Left ventricle myocardium inferior (tissue), 1 donor: ENCODE measurements at regions not wholly inside any gene's neighbourhood (a gene's known extent, or its start where the extent isn't known, plus 50 kb on each side); places are given as distances from the start of the nearest gene placed in this dataset.

Source experiments
- DNase-seq: peaks from one replicate; pipeline ENCODE4 v3.0.0-alpha.2; 2020
- H3K27ac ChIP-seq: fragments of 200-600 bp; replicated peaks from 2 replicates; pipeline ENCODE4 v1.8.0; 2021
- H3K27me3 ChIP-seq: fragments of 200-600 bp; 2 replicates; pipeline ENCODE4 v1.8.0; 2021; ENCODE audit warnings: low read depth
- H3K36me3 ChIP-seq: fragments of 200-600 bp; 2 replicates; pipeline ENCODE4 v1.8.0; 2021
- H3K4me1 ChIP-seq: fragments of 200-600 bp; 2 replicates; pipeline ENCODE4 v1.8.0; 2021
- H3K4me3 ChIP-seq: fragments of 200-600 bp; 2 replicates; pipeline ENCODE4 v1.8.0; 2021; ENCODE audit warnings: mild to moderate bottlenecking, moderate library complexity
- H3K9me3 ChIP-seq: fragments of 200-600 bp; replicated peaks from 2 replicates; pipeline ENCODE4 v1.8.0; 2021
- CTCF ChIP-seq: fragments of 200-600 bp; IDR thresholded peaks from 2 replicates; pipeline ENCODE4 v1.8.0; 2021; ENCODE audit warnings: antibody characterized with exemption, mild to moderate bottlenecking, borderline replicate concordance
- intact Hi-C: fragments of 100-400 bp; cut with micrococcal nuclease; formaldehyde crosslinking; loops from one replicate; pipeline ENCODE4 v1.11.0; 2022
- donor health status: DM: no; HTN: yes; CAD: no; lungs with severe emphysema.

GRCh38 chr1:200480964-200481363, 71.1 kb upstream of the ZNF281 start:
- peaks cover 63% of the 10 kb centered on the region for H3K27me3 ChIP-seq
- no peaks in the 10 kb centered on the region for H3K9me3 ChIP-seq
- intact Hi-C loops = loop anchor here (10.0 kb wide), 1 partner anchor 796 kb away; no protein-coding TSS in a partner anchor
- no peaks in the 10 kb centered on the region for H3K36me3 ChIP-seq
- H3K4me3 ChIP-seq = no peak overlapping the region
- H3K4me1 ChIP-seq = no peaks in the 10 kb centered on the region
- no peak overlapping the region for H3K27ac ChIP-seq
- no peak for TF ChIP-seq CTCF
- no peak for DNase-seq

GRCh38 chr1:200479816-200480215, 70.0 kb upstream of the ZNF281 start:
- Histone ChIP-seq H3K36me3 (no peaks in the 10 kb centered on the region), H3K27me3 (peaks cover 55% of the 10 kb centered on the region), H3K27ac (no peak overlapping the region), H3K4me1 (no peaks in the 10 kb centered on the region), H3K9me3 (no peaks in the 10 kb centered on the region), H3K4me3 (no peak overlapping the region)
- TF ChIP-seq CTCF = no peak
- intact Hi-C loops = loop anchor here (10.0 kb wide), 1 partner anchor 795 kb away; no protein-coding TSS in a partner anchor
- no peak for DNase-seq

GRCh38 chr1:200478945-200479558, 69.2 kb upstream of the ZNF281 start:
- Histone ChIP-seq H3K27ac (no peak overlapping the region), H3K4me1 (no peaks in the 10 kb centered on the region), H3K27me3 (peaks cover 51% of the 10 kb centered on the region), H3K36me3 (no peaks in the 10 kb centered on the region), H3K9me3 (no peaks in the 10 kb centered on the region), H3K4me3 (no peak overlapping the region)
- TF ChIP-seq CTCF = no peak
- DNase-seq = no peak
- intact Hi-C loops = no loop called here

- Histone ChIP-seq H3K4me3 (no peak overlapping the region), H3K36me3 (no peaks in the 10 kb centered on the region), H3K4me1 (no peaks in the 10 kb centered on the region), H3K9me3 (no peaks in the 10 kb centered on the region), H3K27me3 (peaks cover 51% of the 10 kb centered on the region), H3K27ac (no peak overlapping the region)
- intact Hi-C loops = no loop called here
- no peak for DNase-seq
- TF ChIP-seq CTCF = no peak
Observed at GRCh38 chr1:200478239-200478623, 68.4 kb upstream of the ZNF281 start.

GRCh38 chr1:200474633-200475032, 64.8 kb upstream of the ZNF281 start:
- no peak for DNase-seq
- no peaks in the 10 kb centered on the region for H3K9me3 ChIP-seq
- H3K4me3 ChIP-seq = no peak overlapping the region
- H3K4me1 ChIP-seq = no peaks in the 10 kb centered on the region
- H3K27me3 ChIP-seq = peaks cover 45% of the 10 kb centered on the region
- intact Hi-C loops = no loop called here
- no peak for TF ChIP-seq CTCF
- H3K27ac ChIP-seq = no peak overlapping the region
- H3K36me3 ChIP-seq = no peaks in the 10 kb centered on the region
